OCI-LY7 (cell line): ENCODE measurements at regions not wholly inside any gene's neighbourhood (a gene's known extent, or its start where the extent isn't known, plus 50 kb on each side); places are given as distances from the start of the nearest gene placed in this dataset.

Source experiments
- BruUV-seq: library from RNA; stranded (reverse); fragments of 400-500 nt; replicated peaks from 2 replicates; lab custom pipeline; 2021; lab: Mats Ljungman, UMichigan
- CTCF ChIA-PET: fragments of 300-600 bp; sonication (Branson Sonifier 250); formaldehyde crosslinking; loops from one replicate; lab custom pipeline; 2022; ENCODE audit warnings: antibody characterized with exemption; ENCODE audit not compliant: unreplicated experiment; lab: Charles Lee
- POLR2A ChIA-PET: fragments of 300-600 bp; sonication (Branson Sonifier 250); formaldehyde crosslinking; loops from one replicate; lab custom pipeline; 2022; ENCODE audit warnings: antibody characterized with exemption; lab: Charles Lee
- DNase-seq: peaks from one replicate; pipeline ENCODE4 v3.0.0-alpha.2; 2015; ENCODE audit warnings: low spot score
- H2AFZ ChIP-seq: fragments of 200-600 bp; sonication (generic), shearing (Covaris generic); 2 replicates; pipeline ENCODE4 v1.6.1; 2014; ENCODE audit warnings: mild to moderate bottlenecking, antibody characterized with exemption, low read length, moderate library complexity
- H3K27ac ChIP-seq: fragments of 200-600 bp; sonication (generic); 2 replicates; pipeline ENCODE4 v1.5.1; 2014; ENCODE audit warnings: mixed run types, low read depth, mild to moderate bottlenecking, moderate library complexity, low read length, inconsistent platforms; ENCODE audit not compliant: poor library complexity, severe bottlenecking
- H3K36me3 ChIP-seq: fragments of 200-600 bp; sonication (generic); 2 replicates; pipeline ENCODE4 v1.6.1; 2014; ENCODE audit warnings: mild to moderate bottlenecking, antibody characterized with exemption, low read length, moderate library complexity, mixed read lengths; ENCODE audit not compliant: insufficient read depth
- H3K4me1 ChIP-seq: fragments of 200-600 bp; sonication (generic); 2 replicates; pipeline ENCODE4 v1.5.1; 2014; ENCODE audit warnings: mild to moderate bottlenecking, low read length; ENCODE audit not compliant: insufficient read depth, poor library complexity, severe bottlenecking
- H3K4me2 ChIP-seq: fragments of 200-600 bp; sonication (generic); 2 replicates; pipeline ENCODE4 v1.6.1; 2014; ENCODE audit warnings: mild to moderate bottlenecking, low read length
- H3K4me3 ChIP-seq: fragments of 200-600 bp; sonication (generic); 2 replicates; pipeline ENCODE4 v1.5.1; 2014; ENCODE audit warnings: mild to moderate bottlenecking, low read depth, low read length; ENCODE audit not compliant: poor library complexity, severe bottlenecking
- H3K79me2 ChIP-seq: fragments of 200-600 bp; sonication (generic); 2 replicates; pipeline ENCODE4 v1.6.1; 2016; ENCODE audit warnings: low read depth, mild to moderate bottlenecking, low read length, moderate library complexity, mixed read lengths; ENCODE audit not compliant: insufficient read depth
- H3K9me2 ChIP-seq: fragments of 200-600 bp; sonication (generic); 2 replicates; pipeline ENCODE4 v1.6.1; 2016; ENCODE audit warnings: mild to moderate bottlenecking, low read length, mixed read lengths; ENCODE audit not compliant: insufficient read depth
- H3K9me3 ChIP-seq: fragments of 200-600 bp; sonication (generic); 2 replicates; pipeline ENCODE4 v1.6.1; 2014; ENCODE audit warnings: mild to moderate bottlenecking, mixed run types, low read length, mixed read lengths
- H4K20me1 ChIP-seq: fragments of 200-600 bp; sonication (generic); 2 replicates; pipeline ENCODE4 v1.6.1; 2014; ENCODE audit warnings: mild to moderate bottlenecking, antibody characterized with exemption, low read length, moderate library complexity, mixed read lengths; ENCODE audit not compliant: insufficient read depth
- CTCF ChIP-seq: fragments of 200-600 bp; sonication (generic); conservative IDR thresholded peaks from 2 replicates; pipeline ENCODE4 v1.5.1; 2014; ENCODE audit warnings: mild to moderate bottlenecking, antibody characterized with exemption, low read length, moderate library complexity, mixed read lengths
- EZH2phosphoT487 ChIP-seq: fragments of 200-600 bp; sonication (generic); IDR thresholded peaks from 2 replicates; pipeline ENCODE4 v1.6.1; 2018; ENCODE audit warnings: low read depth, borderline replicate concordance, mild to moderate bottlenecking, mixed run types, antibody characterized with exemption, low read length, moderate library complexity, mixed read lengths
- intact Hi-C: fragments of 100-400 bp; cut with micrococcal nuclease; formaldehyde crosslinking; loops from one replicate; pipeline ENCODE4 v1.10.0; 2022; ENCODE audit not compliant: unreplicated experiment

DNA sequence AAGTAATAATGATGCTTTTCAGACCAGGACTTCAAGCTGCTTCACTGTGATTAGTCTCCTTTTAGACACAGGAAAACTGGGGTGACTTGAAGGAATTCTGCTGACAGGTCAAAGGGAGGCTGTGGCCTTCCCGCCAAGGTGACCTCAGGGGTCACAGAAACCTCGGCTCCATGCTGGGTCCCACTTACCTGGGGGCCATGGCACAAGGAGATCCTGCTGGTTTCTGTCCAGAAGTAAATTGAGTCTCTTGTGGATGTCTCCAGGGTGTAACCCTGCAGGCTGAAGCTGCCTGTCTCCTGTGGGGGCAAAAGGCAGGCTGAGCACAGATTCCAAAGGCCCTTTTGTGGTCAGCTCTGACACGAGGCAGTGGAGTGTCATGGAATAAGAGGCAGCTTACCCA, 138.7 kb upstream of the MED13L start:
- no peak for DNase-seq
- H3K4me3 ChIP-seq = no peak overlapping the region
- intact Hi-C loops = no loop called here
- no peaks in the 10 kb centered on the region for H3K4me1 ChIP-seq
- H2AFZ ChIP-seq = no peak overlapping the region
- no peaks in the 10 kb centered on the region for H3K36me3 ChIP-seq
- TF ChIP-seq CTCF = no peak
- TF ChIP-seq EZH2phosphoT487 = no peak
- no peaks in the 10 kb centered on the region for H3K79me2 ChIP-seq
- ChIA-PET CTCF (interaction anchor here (0.7 kb wide), 1 partner anchor 10 kb away, joined by 3 read pairs; no protein-coding TSS in a partner anchor), POLR2A (no interaction called here)
- H3K9me3 ChIP-seq = no peaks in the 10 kb centered on the region
- BruUV-seq = no TSS peak
- H3K4me2 ChIP-seq = no peak overlapping the region
- no peaks in the 10 kb centered on the region for H4K20me1 ChIP-seq
- no peaks in the 10 kb centered on the region for H3K9me2 ChIP-seq
- H3K27ac ChIP-seq = no peak overlapping the region

DNA sequence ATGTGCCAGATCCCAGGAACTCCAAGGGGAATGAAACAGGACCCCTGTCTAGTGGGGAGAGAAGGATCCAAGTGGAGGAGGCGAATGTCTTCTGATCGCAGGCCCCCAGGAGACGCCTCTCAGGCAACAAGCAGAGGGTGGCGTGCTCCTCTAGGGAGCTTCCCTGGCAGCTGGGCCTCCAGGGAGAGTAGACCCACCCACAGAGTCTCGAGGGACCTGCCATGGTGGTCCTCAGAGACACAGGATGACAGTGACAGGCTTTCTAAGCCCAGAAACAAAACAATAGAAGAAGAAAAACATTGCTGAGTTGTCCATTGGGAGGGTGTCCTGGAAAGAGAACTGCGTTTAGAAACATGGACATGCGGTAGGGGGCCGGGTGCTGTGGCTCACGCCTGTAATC, 140.6 kb upstream of the MAP1LC3B2 start:
- intact Hi-C loops = no loop called here
- no TSS peak for BruUV-seq

More for the DNA sequence above, 140.6 kb upstream of the MAP1LC3B2 start:
- no peak overlapping the region for H3K4me2 ChIP-seq
- no peak for DNase-seq
- ChIA-PET CTCF (no interaction called here), POLR2A (no interaction called here)
- H3K79me2 ChIP-seq = no peaks in the 10 kb centered on the region
- no peak overlapping the region for H2AFZ ChIP-seq
- H3K36me3 ChIP-seq = no peaks in the 10 kb centered on the region
- H3K9me2 ChIP-seq = no peaks in the 10 kb centered on the region
- no peaks in the 10 kb centered on the region for H3K4me1 ChIP-seq
- H3K27ac ChIP-seq = no peak overlapping the region
- no peaks in the 10 kb centered on the region for H4K20me1 ChIP-seq
- TF ChIP-seq EZH2phosphoT487 (no peak), CTCF (no peak)
- no peak overlapping the region for H3K4me3 ChIP-seq
- peaks cover 7% of the 10 kb centered on the region; the same call in 1 of the 2 replicates for H3K9me3 ChIP-seq
